PFSK-1 (cell line): ENCODE measurements at regions not wholly inside any gene's neighbourhood (a gene's known extent, or its start where the extent isn't known, plus 50 kb on each side); places are given as distances from the start of the nearest gene placed in this dataset.

Source experiments
- FOXP2 ChIP-seq: optimal IDR thresholded peaks from 2 replicates; pipeline ENCODE3; 2011; ENCODE audit warnings: borderline replicate concordance, control low read depth, inconsistent platforms; ENCODE audit not compliant: insufficient read depth; ENCODE audit errors: extremely low read length, extremely low read depth
- POLR2AphosphoS5 ChIP-seq: IDR thresholded peaks from 2 replicates; pipeline ENCODE4 v1.6.1; 2012; ENCODE audit warnings: low read depth, mild to moderate bottlenecking, control low read depth, low read length, moderate library complexity
- SIN3A ChIP-seq: IDR thresholded peaks from 2 replicates; pipeline ENCODE4 v1.6.1; 2012; ENCODE audit warnings: mild to moderate bottlenecking, low read length, moderate library complexity, borderline replicate concordance; ENCODE audit not compliant: insufficient read depth
- TAF1 ChIP-seq: IDR thresholded peaks from 2 replicates; pipeline ENCODE4 v1.6.1; 2012; ENCODE audit warnings: low read length, control low read depth, borderline replicate concordance; ENCODE audit not compliant: insufficient read depth
- TF ChIP-seq, protein P1 (sequence below), 2 experiments: IDR thresholded peaks; 2 replicates each; pipeline versions ENCODE4 v1.6.1 to v1.8.0; 2011 to 2012; ENCODE audit warnings: low read depth in 2 of 2, low read length in 2 of 2, control low read depth in 1 of 2, inconsistent platforms in 1 of 2, mild to moderate bottlenecking in 1 of 2, moderate library complexity in 1 of 2; ENCODE audit not compliant: insufficient read depth in 1 of 2

DNA sequence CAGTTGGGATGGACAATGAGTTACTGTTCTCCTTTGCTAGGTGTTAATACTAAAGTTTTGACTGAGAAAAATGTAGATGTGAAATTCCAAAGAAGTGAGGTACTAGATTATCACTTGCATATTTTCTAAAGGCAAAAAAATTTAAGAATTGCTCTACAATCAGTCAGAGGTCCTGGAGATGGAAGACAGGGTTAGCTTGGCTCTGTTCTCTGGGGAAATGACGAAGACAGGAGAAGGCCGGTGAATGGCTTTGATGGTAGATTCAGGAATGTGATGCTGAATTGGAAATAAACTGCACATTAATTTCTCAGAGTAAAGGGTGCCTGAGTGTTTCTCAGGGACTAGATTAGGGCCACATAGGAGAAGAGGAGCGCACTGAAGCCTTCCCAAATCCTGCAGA lies 214.0 kb upstream of the LEF1 start:
- TF ChIP-seq POLR2AphosphoS5: no peak
- TF ChIP-seq, protein P1, sequence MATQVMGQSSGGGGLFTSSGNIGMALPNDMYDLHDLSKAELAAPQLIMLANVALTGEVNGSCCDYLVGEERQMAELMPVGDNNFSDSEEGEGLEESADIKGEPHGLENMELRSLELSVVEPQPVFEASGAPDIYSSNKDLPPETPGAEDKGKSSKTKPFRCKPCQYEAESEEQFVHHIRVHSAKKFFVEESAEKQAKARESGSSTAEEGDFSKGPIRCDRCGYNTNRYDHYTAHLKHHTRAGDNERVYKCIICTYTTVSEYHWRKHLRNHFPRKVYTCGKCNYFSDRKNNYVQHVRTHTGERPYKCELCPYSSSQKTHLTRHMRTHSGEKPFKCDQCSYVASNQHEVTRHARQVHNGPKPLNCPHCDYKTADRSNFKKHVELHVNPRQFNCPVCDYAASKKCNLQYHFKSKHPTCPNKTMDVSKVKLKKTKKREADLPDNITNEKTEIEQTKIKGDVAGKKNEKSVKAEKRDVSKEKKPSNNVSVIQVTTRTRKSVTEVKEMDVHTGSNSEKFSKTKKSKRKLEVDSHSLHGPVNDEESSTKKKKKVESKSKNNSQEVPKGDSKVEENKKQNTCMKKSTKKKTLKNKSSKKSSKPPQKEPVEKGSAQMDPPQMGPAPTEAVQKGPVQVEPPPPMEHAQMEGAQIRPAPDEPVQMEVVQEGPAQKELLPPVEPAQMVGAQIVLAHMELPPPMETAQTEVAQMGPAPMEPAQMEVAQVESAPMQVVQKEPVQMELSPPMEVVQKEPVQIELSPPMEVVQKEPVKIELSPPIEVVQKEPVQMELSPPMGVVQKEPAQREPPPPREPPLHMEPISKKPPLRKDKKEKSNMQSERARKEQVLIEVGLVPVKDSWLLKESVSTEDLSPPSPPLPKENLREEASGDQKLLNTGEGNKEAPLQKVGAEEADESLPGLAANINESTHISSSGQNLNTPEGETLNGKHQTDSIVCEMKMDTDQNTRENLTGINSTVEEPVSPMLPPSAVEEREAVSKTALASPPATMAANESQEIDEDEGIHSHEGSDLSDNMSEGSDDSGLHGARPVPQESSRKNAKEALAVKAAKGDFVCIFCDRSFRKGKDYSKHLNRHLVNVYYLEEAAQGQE (IDR thresholded peaks at IDR 0.05; ENCODE audit: insufficient read depth in 1 of 2, low read depth in 2 of 2, low read length in 2 of 2): no peak
- no peak for TF ChIP-seq SIN3A
- no peak for TF ChIP-seq TAF1
- TF ChIP-seq FOXP2: no peak
